Left lung (tissue), 4 donors: ENCODE measurements at regions not wholly inside any gene's neighbourhood (a gene's known extent, or its start where the extent isn't known, plus 50 kb on each side); places are given as distances from the start of the nearest gene placed in this dataset.

Experiments
- ATAC-seq: fragments of 200-7000 bp; cut with Tn5 transposase; one replicate; pipeline ENCODE4 v1.9.1; 2020; ENCODE audit warnings: moderate library complexity
- DNase-seq, 4 donors: peaks; one replicate each; pipeline ENCODE4 v3.0.0-alpha.2; 2013 to 2020
- H3K27ac ChIP-seq, 2 donors: fragments of 200-600 bp; sonication (generic) in 1 of 2; one replicate each; pipeline versions ENCODE4 v1.5.0 to v1.8.0; 2020 to 2021
- H3K27me3 ChIP-seq, 2 donors: fragments of 200-600 bp; sonication (generic) in 1 of 2; one replicate each; pipeline versions ENCODE4 v1.5.0 to v1.8.0; 2020 to 2021
- H3K36me3 ChIP-seq, 2 donors: fragments of 200-600 bp; sonication (generic) in 1 of 2; one replicate each; pipeline versions ENCODE4 v1.5.0 to v1.8.0; 2020 to 2021
- H3K4me1 ChIP-seq, 2 donors: fragments of 200-600 bp; one replicate each; pipeline ENCODE4 v1.8.0; 2021
- H3K4me3 ChIP-seq, 2 donors: fragments of 200-600 bp; sonication (generic) in 1 of 2; one replicate each; pipeline versions ENCODE4 v1.5.0 to v1.8.0; 2020 to 2021; ENCODE audit warnings: mild to moderate bottlenecking in 1 of 2
- H3K9me3 ChIP-seq, 2 donors: fragments of 200-600 bp; sonication (generic) in 1 of 2; one replicate each; pipeline versions ENCODE4 v1.5.0 to v1.8.0; 2020 to 2021
- intact Hi-C, 2 donors: fragments of 100-400 bp; cut with DNase I; formaldehyde crosslinking; loops; one replicate each; pipeline versions ENCODE4 v1.11.2 to v1.14.2; 2022
- TF ChIP-seq, protein P1 (sequence below), 2 donors: fragments of 200-600 bp; sonication (generic) in 1 of 2; IDR thresholded peaks; one replicate each; pipeline versions ENCODE4 v1.5.0 to v1.8.0; 2021; ENCODE audit warnings: antibody characterized with exemption in 2 of 2
- donor health status: DM: no; HTN: yes; CAD: no.
- donor health status: DM: no; HTN: no; CAD: no.

DNA sequence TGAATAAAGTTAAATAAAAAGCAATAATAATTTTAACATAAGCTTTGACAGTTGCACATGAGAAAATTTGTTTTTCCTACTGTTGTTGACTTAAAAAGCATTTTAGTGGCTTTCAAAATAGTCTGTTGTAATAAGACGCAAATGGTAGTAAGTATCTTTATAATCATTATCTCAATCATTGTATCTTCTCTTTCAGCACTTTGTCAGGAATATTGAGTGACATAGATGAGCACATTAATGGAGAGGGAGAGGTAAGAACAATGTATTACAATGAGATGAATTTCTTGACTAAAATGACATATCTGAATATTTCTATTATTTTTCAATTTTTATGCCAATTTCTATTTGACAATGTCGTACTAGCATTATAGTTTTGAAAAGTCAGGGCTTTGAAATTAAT lies 193.9 kb upstream of the MRPS30 start:
- H3K27me3 ChIP-seq = no peaks in the 10 kb centered on the region
- H3K9me3 ChIP-seq = no peaks in the 10 kb centered on the region
- no peaks in the 10 kb centered on the region for H3K36me3 ChIP-seq
- ATAC-seq (no peak), DNase-seq (no peak)
- H3K4me3 ChIP-seq = no peak overlapping the region
- no peak overlapping the region for H3K27ac ChIP-seq
- no peaks in the 10 kb centered on the region for H3K4me1 ChIP-seq
- intact Hi-C loops = no loop called here
- TF ChIP-seq, protein P1, sequence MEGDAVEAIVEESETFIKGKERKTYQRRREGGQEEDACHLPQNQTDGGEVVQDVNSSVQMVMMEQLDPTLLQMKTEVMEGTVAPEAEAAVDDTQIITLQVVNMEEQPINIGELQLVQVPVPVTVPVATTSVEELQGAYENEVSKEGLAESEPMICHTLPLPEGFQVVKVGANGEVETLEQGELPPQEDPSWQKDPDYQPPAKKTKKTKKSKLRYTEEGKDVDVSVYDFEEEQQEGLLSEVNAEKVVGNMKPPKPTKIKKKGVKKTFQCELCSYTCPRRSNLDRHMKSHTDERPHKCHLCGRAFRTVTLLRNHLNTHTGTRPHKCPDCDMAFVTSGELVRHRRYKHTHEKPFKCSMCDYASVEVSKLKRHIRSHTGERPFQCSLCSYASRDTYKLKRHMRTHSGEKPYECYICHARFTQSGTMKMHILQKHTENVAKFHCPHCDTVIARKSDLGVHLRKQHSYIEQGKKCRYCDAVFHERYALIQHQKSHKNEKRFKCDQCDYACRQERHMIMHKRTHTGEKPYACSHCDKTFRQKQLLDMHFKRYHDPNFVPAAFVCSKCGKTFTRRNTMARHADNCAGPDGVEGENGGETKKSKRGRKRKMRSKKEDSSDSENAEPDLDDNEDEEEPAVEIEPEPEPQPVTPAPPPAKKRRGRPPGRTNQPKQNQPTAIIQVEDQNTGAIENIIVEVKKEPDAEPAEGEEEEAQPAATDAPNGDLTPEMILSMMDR (IDR thresholded peaks at IDR 0.05) = no peak

DNA sequence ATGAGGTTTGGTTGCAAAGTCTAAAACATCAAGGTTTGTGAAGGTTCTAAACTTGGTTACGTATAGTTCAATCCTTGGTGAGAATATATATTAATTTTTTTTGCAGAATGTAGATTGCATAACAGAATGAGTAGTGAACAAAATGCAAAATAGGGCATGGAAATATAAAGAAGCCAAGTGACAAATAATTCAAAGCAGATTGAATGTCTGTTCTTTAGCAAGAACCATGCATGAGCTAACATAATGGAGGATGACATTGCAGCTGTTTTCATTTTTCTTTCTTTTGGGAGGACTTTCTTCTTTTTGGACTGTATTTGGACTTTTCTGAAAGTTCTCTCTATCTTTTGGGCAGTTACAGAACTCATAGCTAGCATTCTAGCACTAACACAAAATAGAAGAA lies 194.8 kb upstream of the MRPS30 start:
- Histone ChIP-seq H3K9me3 (no peaks in the 10 kb centered on the region), H3K36me3 (no peaks in the 10 kb centered on the region), H3K4me3 (no peak overlapping the region), H3K27ac (no peak overlapping the region), H3K27me3 (no peaks in the 10 kb centered on the region), H3K4me1 (no peaks in the 10 kb centered on the region)
- no peak for ATAC-seq
- TF ChIP-seq, protein P1 (IDR thresholded peaks at IDR 0.05) = no peak
- no peak for DNase-seq
- intact Hi-C loops = no loop called here

DNA sequence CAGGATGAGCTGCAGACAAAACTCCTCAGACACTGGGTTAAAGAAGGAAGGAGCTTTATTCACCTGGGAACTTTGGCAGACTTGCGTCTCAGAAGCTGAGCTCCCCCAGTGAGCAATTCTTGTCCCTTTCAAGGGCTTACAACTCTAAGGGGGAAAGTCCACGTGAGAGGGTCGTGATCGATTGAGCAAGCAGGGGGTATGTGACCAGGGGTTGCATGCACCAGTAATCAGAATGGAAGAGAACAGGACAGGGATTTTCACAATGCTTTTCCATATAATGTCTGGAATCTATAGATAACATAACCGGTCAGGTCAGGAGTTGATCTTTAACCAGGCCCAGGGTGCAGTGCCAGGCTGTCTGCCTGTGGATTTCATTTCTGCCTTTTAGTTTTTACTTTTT lies 202.8 kb upstream of the MRPS30 start:
- no peaks in the 10 kb centered on the region for H3K9me3 ChIP-seq
- TF ChIP-seq, protein P1 (IDR thresholded peaks at IDR 0.05) = no peak
- no peaks in the 10 kb centered on the region for H3K36me3 ChIP-seq
- intact Hi-C loops = no loop called here
- H3K4me1 ChIP-seq = no peaks in the 10 kb centered on the region
- ATAC-seq = no peak
- DNase-seq = no peak
- no peak overlapping the region for H3K4me3 ChIP-seq
- H3K27me3 ChIP-seq = no peaks in the 10 kb centered on the region
- H3K27ac ChIP-seq = no peak overlapping the region

DNA sequence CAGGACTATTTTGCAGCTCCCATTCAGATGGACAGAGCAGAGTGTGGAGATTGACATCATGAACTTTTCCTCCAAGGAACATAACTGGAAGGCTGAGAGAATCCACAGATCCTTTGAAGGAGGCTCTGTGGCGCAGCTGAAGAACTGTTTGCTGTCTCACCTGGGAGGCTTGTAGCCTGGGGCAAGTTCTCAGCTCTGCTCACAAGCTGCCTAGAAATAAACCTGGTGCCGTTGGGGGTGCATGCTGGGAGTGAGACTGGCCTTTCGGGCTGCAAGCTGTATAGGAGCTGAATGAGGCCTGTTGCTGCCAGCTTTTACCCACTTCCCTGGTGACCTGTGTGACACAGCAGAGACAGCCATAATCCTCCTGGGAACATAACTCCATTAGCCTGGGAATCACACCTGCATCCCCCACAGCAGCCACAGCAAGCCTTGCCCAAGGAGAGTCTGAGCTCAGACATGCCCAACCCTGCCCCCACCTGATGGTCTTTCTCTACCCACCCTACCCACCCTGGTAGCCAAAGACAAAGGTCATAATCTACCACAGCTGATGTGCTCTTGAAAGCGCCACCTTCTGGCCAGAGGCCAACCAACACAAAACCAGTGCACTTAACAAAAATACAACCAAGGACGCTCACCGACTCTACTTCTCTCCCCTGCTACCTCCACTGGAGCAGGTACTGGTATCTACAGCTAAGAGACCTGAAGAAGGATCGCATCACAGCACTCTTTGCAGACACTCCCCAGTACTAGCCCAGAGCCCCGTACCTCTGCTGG lies 205.1 kb upstream of the MRPS30 start:
- H3K36me3 ChIP-seq = no peaks in the 10 kb centered on the region
- no peaks in the 10 kb centered on the region for H3K4me1 ChIP-seq
- TF ChIP-seq, protein P1 (IDR thresholded peaks at IDR 0.05) = no peak
- H3K27me3 ChIP-seq = no peaks in the 10 kb centered on the region
- H3K4me3 ChIP-seq = no peak overlapping the region
- no peak for ATAC-seq
- intact Hi-C loops = no loop called here
- H3K27ac ChIP-seq = no peak overlapping the region
- no peaks in the 10 kb centered on the region for H3K9me3 ChIP-seq
- DNase-seq = no peak

DNA sequence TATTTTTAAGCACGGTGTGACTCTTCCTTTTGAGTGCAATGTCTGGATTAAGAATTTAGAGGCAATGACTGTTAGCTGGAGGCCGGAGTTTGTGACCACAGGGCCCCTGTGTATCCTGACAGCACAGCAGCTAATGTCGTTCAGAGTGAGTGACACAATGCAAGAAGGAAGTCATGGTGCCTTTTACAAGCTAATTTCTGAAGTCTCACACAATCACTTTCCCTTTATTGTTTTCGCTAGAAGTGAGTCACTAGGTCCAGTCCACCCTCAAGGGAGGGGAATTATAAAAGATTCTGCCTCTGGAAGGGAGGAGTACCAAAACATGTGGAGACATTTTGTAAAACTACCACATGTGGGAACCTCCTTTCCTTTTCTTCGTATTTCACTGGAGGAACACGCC lies 185.5 kb upstream of the FGF10 start:
- TF ChIP-seq, protein P1 (IDR thresholded peaks at IDR 0.05) = no peak
- ATAC-seq (no peak), DNase-seq (no peak)
- no peak overlapping the region for H3K4me3 ChIP-seq
- H3K27ac ChIP-seq = no peak overlapping the region
- no peaks in the 10 kb centered on the region for H3K4me1 ChIP-seq
- no peaks in the 10 kb centered on the region for H3K27me3 ChIP-seq
- intact Hi-C loops = no loop called here
- no peaks in the 10 kb centered on the region for H3K9me3 ChIP-seq
- H3K36me3 ChIP-seq = no peaks in the 10 kb centered on the region
